GM21786 (cell line): ENCODE measurements at regions not wholly inside any gene's neighbourhood (a gene's known extent, or its start where the extent isn't known, plus 50 kb on each side); places are given as distances from the start of the nearest gene placed in this dataset.
A peak's percentile ranks its signal among the peaks of the same experiment; 100 is the strongest.
"Not testable (repeated sequence)": the region's sequence is repeated elsewhere in the genome, so short reads cannot be mapped to it uniquely, and the experiment has no call there.

Experiments used
- ATAC-seq: cut with Tn5 transposase; IDR thresholded peaks from one replicate; pipeline ENCODE4 v1.9.1; 2021; ENCODE audit not compliant: unreplicated experiment

- ATAC-seq = no peak
Measured at GRCh38 chr9:3773362-3774060, 247.7 kb upstream of the RFX3 start.

DNA sequence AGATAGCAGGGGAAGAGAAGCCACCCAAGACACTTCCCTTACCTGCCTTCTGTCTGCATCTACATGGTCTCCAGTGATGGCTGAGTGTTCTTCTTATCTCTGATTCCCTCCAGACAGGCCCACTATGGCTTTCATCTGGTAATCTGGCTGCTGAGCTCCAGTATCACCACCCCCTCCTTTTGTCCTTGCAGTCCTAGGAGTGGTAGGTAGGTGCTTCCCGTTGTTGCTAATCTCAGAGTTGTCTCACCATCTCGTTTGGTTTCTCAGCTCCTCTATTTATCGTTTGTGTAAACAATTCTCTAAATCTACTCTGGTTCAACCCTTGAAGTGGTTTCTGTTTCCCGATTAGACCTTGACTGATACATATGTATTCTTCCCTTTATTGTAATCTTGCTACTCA lies 243.8 kb upstream of the RFX3 start:
- no peak for ATAC-seq

- no peak for ATAC-seq
Measured at GRCh38 chr9:3768712-3769457, 243.1 kb upstream of the RFX3 start.

DNA sequence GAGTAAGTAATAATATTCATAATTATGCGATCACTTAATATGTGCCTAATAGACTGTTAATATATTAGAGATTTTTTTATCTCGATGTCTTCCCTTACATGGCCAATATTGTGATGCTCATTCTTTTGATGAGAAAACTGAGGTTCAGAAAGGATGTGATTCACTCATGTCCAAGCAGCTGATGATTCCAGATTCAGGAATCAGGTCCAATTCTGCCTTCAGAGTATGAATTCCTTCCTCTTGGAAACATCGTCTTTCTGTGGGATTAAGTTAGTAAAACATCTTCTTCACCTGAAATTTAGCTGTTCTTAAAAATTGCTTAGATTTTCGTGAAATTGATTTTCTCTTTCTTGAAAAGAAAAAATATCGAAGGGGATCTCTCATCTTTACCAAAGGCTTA lies 242.5 kb upstream of the RFX3 start:
- no peak for ATAC-seq

DNA sequence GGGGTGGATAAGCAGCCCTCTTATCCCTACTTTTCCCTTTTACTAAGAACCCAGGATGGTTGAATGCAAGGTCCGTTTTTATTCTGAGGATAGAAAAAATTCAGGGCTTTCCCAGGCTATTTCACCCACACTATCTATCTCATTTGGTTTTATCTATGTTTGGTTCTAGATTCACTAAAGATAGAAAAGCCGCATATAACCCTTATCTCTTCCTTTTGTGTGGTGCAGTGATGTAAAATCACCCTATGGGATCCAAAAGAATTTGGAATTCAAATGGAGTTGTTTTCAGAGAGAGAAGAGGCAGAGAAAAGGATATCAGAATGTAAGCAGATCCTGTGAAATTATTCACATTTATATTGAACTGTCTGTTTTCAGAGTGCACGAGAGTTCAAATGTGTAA lies 236.3 kb upstream of the RFX3 start:
- ATAC-seq = no peak

DNA sequence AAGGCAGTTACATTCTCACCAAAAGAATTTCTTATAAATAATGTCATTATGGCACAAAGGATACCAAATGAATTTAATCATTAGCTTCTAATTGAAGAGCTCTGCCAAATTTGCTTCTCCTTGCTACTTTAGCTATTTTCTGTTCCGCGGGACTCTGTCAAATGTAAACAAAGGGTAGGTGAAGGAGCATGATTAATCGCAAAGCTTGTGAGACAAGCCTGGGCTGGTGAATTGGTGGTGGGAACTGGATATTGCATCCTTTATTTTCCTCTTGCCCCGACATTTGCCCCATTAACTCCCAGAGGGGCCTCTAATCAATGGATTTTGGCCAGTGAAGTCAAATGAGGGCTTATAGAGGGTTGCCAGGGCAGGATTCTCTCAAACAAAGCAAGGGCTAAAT lies 234.2 kb upstream of the RFX3 start:
- ATAC-seq = no peak

DNA sequence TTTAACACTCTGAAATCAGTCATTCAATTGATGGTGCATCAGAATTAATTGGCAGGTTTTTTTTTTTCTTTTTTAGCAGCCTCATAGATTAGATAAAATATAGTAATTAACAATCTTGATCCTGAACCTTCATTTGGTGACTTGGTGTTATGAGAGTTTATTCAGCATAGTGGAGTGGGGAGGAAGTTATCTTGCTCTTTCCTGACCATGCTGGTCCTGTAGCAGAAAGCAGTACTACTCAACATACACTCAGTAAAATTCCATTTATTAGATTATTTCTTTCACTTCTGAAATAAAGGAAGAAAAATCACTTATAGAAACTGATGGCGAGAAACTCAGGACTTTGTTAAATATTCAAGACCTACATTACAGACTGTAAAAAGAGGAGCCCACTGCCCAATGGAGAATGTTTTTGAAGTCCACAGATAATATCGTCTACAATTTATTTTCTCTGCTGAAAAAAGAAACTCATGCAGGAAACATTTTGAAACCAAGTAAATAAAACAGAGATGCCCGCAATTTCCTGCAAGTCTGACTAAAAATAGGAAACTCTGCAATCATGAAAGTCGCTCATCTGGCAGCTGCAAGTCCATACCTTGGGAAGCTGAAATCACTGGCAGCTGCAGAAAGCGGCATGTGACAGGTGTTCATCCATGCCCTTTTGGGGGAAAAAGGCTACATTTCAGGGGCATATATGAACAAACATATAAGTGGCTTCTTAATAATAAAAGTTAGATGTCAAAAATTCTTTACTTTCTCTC lies 233.2 kb upstream of the RFX3 start:
- ATAC-seq = no peak

DNA sequence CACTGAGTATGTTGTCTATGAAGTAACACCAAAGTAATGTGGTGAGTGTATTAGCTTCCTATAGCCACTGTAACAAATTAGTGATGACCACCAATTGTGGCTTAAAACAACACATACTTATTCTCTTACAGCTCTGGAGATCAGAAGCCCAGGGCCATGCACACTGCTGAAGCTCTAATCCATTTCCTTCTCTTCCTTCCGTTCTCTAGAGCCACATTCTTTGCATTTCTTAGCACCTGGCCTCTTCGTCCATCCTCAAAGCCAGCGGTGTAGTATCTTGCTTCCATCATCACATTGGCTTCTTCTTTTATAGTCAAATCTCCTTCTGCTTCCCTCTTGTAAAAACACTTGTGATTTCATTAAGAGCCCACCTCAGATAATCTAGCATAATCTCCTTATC lies 230.3 kb upstream of the RFX3 start:
- no peak for ATAC-seq

- no peak for ATAC-seq
Measured at GRCh38 chr9:3751125-3751758, 225.4 kb upstream of the RFX3 start.

- ATAC-seq = no peak
Measured at GRCh38 chr9:3750321-3750720, 224.5 kb upstream of the RFX3 start.

DNA sequence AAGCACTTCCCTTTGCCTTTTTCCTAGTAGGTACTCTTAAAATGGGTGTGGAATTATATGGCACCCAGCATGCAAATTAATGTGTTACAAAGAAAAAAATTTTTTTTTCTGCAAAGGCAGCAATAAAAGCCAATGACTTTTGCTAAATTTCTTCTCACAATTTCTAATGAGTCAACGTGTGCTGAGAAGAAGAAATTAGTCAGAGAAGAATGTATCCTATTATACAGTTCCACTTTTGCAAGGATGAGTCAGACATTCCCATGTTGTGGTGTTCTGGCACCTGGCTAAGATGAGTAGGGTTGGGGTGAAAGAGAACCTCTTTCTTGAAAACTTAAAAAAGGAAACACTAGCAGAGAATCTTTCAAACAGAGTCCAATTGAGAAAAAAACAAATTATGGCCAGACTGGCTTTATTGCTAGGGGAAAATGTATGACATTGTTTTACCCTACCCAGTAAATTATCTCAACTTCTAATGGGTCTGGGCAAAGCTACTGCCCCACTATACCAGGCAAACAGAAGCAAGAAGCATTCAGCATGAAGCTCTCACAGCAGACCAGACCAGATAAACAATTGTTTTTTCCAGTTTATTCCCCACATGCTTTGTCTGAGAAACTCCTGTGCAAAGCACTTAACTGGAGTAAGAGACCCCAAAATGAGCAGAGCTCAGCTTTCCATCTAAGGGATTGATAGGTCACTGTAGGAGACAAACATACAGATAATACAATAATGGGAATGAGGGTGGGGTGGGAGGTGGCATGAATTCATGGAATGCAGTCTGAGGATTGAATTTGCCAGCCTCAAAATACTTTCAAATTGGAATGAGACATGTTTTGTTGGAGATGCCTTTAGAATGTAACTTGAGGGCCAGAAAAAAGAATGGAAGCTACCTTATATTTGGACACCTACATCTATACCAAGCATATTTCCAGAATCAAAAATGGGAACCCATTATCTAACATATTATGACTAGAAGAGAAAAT lies 220.8 kb upstream of the RFX3 start:
- peak; percentile 52 for ATAC-seq

DNA sequence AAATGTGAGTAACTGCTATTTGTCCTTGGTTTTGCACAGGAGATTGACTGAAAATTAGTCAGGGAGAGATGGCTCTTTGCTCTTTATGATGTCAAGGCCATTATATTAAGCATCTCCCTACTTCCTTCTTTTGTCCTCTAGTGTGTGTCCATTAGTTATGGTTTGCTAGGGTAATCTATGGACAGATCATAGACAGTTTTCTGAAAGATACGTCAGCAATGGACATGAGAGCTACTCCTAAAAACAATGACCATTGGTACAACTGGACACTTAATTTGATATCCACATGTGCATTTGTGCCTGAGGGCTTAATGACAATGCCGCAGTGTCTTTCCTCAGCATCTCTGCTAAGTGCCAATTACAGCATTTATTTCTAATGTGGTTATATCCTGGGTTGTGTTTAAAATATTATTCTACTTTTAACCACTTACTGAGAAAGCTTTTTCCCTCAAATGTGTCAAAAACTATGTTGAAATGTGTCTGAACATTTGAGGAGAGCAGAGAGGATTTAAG lies 218.2 kb upstream of the RFX3 start:
- no peak for ATAC-seq

DNA sequence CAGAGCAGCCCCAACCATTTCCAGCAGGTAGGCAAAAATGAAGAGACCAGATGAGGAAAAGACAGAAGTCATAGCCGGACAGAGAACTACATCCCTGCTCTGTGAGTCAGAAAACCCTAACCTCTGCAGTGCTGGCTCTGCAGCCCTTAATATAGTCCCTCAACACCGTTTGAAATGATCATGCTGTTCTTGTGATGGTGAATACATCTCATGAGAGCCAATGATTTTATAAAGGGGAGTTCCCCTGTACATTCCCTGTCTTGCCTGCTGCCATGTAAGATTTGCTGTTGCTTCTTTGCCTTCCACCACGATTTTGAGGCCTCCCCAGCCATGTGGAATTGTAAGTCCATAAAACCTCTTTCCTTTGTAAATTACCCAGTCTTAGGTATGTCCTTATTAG lies 216.8 kb upstream of the RFX3 start:
- ATAC-seq = no peak

DNA sequence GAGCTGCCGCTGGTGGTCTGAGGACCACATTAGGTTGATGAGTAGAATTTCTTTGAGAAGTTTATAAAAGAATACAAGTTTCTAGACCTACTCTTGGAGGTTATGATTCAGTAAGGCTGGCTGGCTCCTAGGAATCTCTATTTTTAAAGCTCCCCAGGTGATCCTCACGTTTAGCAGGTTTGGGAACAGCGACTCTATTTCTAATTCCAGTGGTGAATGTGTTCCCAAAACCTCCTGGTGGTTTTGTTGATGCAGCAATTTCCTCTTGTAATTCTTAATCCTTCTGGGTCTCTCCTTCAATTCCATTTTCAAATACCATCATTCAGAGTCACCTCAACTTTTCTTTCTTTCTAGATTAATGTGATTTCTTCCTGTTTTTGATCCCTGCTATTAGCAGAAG lies 215.9 kb upstream of the RFX3 start:
- ATAC-seq = no peak

GRCh38 chr9:3740690-3741419 lies 215.1 kb upstream of the RFX3 start:
- no peak for ATAC-seq

- no peak for ATAC-seq
Measured at GRCh38 chr9:3736161-3736560, 210.4 kb upstream of the RFX3 start.

GRCh38 chr9:3735251-3735650 lies 209.4 kb upstream of the RFX3 start:
- no peak for ATAC-seq

DNA sequence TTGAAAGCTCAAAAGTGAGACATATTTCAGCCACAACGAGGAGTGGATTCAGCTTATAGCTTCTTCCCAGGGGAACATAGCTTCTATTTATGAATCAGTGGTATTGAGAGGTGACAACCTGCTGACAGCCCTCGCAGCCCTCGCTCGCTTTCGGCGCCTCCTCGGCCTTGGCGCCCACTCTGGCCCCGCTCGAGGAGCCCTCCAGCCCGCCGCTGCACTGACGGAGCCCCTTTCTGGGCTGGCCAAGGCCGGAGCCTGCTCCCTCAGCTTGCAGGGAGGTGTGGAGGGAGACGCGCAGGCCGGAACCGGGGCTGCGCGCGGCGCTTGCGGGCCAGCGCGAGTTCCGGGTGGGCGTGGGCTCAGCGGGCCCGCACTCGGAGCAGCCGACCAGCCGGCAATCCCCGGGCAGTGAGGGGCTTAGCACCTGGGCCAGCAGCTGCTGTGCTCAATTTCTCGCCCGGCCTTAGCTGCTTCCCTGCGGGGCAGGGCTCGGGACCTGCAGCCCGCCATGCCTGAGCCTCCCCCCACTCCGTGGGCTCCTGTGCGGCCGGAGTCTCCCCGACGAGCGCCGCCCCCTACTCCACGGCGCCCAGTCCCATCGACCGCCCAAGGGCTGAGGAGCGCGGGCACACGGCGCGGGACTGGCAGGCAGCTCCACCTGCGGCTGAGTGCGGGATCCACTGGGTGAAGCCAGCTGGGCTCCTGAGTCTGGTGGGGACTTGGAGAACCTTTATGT lies 207.9 kb upstream of the RFX3 start:
- ATAC-seq = not testable (repeated sequence)

DNA sequence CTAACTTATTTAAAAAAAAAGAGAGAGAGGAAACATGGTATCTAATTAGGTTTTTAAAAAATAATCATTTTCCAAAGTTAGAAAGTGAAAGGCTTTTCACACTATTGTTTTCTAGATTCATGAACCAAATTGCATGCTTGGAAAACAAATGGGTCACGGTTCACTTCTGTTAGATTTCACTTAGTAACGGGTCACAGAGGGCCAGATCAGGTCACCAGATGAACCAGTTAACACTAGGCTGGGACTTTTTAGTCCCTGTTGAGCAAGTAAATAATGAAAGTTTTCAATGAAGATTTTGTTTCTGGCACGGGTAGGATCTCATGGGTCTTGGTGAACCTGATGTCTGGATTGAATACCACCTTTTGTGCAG lies 207.2 kb upstream of the RFX3 start:
- no peak for ATAC-seq
